ENCODE measurements at regions not wholly inside any gene's neighbourhood (a gene's known extent, or its start where the extent isn't known, plus 50 kb on each side); places are given as distances from the start of the nearest gene placed in this dataset.

DNA sequence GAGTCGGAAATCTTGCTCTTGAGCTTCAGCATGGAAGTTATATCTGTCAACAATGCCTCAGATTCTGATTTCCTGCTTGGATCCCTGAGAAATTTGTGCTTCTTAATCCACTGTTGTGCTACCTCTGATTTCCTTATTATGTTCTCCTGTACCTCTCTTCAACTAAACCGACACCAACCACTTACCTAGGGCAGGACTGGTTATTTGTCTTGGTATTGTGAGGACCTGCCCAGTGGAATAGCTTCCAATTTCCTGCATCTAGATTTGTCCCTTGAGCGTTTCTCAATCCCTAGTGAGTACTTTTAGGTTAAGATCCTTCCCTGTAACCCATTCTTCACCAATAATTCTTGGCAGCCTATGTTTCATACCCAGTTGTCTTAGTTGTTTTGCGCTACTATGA is 720.5 kb upstream of the ZNF385D start (continued):
- TF ChIP-seq, protein P1, sequence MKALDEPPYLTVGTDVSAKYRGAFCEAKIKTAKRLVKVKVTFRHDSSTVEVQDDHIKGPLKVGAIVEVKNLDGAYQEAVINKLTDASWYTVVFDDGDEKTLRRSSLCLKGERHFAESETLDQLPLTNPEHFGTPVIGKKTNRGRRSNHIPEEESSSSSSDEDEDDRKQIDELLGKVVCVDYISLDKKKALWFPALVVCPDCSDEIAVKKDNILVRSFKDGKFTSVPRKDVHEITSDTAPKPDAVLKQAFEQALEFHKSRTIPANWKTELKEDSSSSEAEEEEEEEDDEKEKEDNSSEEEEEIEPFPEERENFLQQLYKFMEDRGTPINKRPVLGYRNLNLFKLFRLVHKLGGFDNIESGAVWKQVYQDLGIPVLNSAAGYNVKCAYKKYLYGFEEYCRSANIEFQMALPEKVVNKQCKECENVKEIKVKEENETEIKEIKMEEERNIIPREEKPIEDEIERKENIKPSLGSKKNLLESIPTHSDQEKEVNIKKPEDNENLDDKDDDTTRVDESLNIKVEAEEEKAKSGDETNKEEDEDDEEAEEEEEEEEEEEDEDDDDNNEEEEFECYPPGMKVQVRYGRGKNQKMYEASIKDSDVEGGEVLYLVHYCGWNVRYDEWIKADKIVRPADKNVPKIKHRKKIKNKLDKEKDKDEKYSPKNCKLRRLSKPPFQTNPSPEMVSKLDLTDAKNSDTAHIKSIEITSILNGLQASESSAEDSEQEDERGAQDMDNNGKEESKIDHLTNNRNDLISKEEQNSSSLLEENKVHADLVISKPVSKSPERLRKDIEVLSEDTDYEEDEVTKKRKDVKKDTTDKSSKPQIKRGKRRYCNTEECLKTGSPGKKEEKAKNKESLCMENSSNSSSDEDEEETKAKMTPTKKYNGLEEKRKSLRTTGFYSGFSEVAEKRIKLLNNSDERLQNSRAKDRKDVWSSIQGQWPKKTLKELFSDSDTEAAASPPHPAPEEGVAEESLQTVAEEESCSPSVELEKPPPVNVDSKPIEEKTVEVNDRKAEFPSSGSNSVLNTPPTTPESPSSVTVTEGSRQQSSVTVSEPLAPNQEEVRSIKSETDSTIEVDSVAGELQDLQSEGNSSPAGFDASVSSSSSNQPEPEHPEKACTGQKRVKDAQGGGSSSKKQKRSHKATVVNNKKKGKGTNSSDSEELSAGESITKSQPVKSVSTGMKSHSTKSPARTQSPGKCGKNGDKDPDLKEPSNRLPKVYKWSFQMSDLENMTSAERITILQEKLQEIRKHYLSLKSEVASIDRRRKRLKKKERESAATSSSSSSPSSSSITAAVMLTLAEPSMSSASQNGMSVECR (CRISPR knock-in tag; IDR thresholded peaks at IDR 0.05; ENCODE audit: borderline replicate concordance), result no peak
- TF ChIP-seq JUN (CRISPR knock-in tag; IDR thresholded peaks at IDR 0.05) (no peak), ZNF121 (CRISPR knock-in tag; IDR thresholded peaks at IDR 0.05) (no peak), TP53 (CRISPR knock-in tag; IDR thresholded peaks at IDR 0.05) (no peak), ZNF138 (CRISPR knock-in tag; conservative IDR thresholded peaks at IDR 0.05) (no peak), GTF2I (CRISPR knock-in tag; conservative IDR thresholded peaks at IDR 0.05) (no peak), CREB1 (CRISPR knock-in tag; IDR thresholded peaks at IDR 0.05) (no peak), ZBTB21 (CRISPR knock-in tag; IDR thresholded peaks at IDR 0.05; ENCODE audit: borderline replicate concordance) (no peak), MXD4 (CRISPR knock-in tag; IDR thresholded peaks at IDR 0.05; ENCODE audit: borderline replicate concordance) (no peak), NFE2L1 (CRISPR knock-in tag; IDR thresholded peaks at IDR 0.05) (no peak)
- TF ChIP-seq, protein P2, sequence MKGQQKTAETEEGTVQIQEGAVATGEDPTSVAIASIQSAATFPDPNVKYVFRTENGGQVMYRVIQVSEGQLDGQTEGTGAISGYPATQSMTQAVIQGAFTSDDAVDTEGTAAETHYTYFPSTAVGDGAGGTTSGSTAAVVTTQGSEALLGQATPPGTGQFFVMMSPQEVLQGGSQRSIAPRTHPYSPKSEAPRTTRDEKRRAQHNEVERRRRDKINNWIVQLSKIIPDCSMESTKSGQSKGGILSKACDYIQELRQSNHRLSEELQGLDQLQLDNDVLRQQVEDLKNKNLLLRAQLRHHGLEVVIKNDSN (CRISPR knock-in tag; IDR thresholded peaks at IDR 0.05), result no peak
- TF ChIP-seq, protein P3, sequence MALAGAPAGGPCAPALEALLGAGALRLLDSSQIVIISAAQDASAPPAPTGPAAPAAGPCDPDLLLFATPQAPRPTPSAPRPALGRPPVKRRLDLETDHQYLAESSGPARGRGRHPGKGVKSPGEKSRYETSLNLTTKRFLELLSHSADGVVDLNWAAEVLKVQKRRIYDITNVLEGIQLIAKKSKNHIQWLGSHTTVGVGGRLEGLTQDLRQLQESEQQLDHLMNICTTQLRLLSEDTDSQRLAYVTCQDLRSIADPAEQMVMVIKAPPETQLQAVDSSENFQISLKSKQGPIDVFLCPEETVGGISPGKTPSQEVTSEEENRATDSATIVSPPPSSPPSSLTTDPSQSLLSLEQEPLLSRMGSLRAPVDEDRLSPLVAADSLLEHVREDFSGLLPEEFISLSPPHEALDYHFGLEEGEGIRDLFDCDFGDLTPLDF (CRISPR knock-in tag; IDR thresholded peaks at IDR 0.05), result no peak
- TF ChIP-seq, protein P4, sequence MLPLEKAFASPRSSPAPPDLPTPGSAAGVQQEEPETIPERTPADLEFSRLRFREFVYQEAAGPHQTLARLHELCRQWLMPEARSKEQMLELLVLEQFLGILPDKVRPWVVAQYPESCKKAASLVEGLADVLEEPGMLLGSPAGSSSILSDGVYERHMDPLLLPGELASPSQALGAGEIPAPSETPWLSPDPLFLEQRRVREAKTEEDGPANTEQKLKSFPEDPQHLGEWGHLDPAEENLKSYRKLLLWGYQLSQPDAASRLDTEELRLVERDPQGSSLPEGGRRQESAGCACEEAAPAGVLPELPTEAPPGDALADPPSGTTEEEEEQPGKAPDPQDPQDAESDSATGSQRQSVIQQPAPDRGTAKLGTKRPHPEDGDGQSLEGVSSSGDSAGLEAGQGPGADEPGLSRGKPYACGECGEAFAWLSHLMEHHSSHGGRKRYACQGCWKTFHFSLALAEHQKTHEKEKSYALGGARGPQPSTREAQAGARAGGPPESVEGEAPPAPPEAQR (CRISPR knock-in tag; IDR thresholded peaks at IDR 0.05), result no peak

DNA sequence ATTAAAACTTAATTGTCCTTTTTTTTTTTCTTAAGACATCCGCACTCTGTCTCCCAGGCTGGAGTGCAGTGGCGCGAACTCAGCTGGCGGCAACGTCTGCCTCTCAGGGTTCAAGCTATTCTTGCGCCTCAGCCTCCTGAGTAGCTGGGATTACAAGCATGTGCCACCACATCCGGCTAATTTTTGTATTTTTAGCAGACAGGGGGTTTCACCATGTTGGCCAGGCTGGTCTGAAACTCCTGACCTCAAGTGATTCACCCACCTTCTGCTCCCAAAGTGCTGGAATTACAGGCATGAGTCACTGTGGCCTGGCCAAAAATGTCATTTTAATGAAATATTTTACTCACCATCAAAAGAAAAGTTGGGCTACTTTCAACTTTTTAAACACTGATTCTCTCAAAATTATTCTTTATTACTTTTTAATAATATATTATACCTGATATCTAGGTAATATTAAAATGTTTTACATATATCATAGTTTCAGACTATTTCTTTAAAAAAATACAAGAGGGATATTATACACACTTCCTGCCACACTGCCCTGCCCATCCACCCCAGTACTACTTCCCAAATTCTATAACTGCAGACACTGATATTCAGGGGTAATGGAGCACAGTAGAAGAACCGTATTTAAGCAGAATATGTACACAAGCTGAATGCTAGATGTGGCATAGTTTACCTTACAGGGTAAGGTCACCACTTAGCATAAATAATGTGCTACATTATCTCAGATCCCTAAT is 723.9 kb upstream of the ZNF385D start:
- no peak overlapping the region for H3K4me3 Mint-ChIP-seq
- no peaks in the 10 kb centered on the region for H3K4me1 Mint-ChIP-seq
- H3K36me3 Mint-ChIP-seq, result no peaks in the 10 kb centered on the region
- ATAC-seq (no peak), DNase-seq (ENCODE audit: low spot score) (no peak)
- ChIA-PET POLR2A (no interaction called here), CTCF (no interaction called here)
- H3K27ac Mint-ChIP-seq, result no peak overlapping the region
- no peaks in the 10 kb centered on the region for H3K9me3 Mint-ChIP-seq
- H3K27me3 Mint-ChIP-seq (ENCODE audit: low read depth), result no peaks in the 10 kb centered on the region
- TF ChIP-seq, protein P5, sequence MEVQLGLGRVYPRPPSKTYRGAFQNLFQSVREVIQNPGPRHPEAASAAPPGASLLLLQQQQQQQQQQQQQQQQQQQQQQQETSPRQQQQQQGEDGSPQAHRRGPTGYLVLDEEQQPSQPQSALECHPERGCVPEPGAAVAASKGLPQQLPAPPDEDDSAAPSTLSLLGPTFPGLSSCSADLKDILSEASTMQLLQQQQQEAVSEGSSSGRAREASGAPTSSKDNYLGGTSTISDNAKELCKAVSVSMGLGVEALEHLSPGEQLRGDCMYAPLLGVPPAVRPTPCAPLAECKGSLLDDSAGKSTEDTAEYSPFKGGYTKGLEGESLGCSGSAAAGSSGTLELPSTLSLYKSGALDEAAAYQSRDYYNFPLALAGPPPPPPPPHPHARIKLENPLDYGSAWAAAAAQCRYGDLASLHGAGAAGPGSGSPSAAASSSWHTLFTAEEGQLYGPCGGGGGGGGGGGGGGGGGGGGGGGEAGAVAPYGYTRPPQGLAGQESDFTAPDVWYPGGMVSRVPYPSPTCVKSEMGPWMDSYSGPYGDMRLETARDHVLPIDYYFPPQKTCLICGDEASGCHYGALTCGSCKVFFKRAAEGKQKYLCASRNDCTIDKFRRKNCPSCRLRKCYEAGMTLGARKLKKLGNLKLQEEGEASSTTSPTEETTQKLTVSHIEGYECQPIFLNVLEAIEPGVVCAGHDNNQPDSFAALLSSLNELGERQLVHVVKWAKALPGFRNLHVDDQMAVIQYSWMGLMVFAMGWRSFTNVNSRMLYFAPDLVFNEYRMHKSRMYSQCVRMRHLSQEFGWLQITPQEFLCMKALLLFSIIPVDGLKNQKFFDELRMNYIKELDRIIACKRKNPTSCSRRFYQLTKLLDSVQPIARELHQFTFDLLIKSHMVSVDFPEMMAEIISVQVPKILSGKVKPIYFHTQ (CRISPR knock-in tag; IDR thresholded peaks at IDR 0.05), result no peak
- TF ChIP-seq TEAD1 (CRISPR knock-in tag; IDR thresholded peaks at IDR 0.05) (no peak), TCF7 (CRISPR knock-in tag; IDR thresholded peaks at IDR 0.05; ENCODE audit: low read depth) (no peak), MYBL2 (CRISPR knock-in tag; IDR thresholded peaks at IDR 0.05) (no peak)
- TF ChIP-seq, protein P4 (CRISPR knock-in tag; IDR thresholded peaks at IDR 0.05), result no peak
- TF ChIP-seq, protein P2 (CRISPR knock-in tag; IDR thresholded peaks at IDR 0.05), result no peak
- TF ChIP-seq, protein P6, sequence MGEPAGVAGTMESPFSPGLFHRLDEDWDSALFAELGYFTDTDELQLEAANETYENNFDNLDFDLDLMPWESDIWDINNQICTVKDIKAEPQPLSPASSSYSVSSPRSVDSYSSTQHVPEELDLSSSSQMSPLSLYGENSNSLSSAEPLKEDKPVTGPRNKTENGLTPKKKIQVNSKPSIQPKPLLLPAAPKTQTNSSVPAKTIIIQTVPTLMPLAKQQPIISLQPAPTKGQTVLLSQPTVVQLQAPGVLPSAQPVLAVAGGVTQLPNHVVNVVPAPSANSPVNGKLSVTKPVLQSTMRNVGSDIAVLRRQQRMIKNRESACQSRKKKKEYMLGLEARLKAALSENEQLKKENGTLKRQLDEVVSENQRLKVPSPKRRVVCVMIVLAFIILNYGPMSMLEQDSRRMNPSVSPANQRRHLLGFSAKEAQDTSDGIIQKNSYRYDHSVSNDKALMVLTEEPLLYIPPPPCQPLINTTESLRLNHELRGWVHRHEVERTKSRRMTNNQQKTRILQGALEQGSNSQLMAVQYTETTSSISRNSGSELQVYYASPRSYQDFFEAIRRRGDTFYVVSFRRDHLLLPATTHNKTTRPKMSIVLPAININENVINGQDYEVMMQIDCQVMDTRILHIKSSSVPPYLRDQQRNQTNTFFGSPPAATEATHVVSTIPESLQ (CRISPR knock-in tag; IDR thresholded peaks at IDR 0.05), result no peak

All from WTC11 (cell line).